ENCODE measurements at regions not wholly inside any gene's neighbourhood (a gene's known extent, or its start where the extent isn't known, plus 50 kb on each side); places are given as distances from the start of the nearest gene placed in this dataset.

DNA sequence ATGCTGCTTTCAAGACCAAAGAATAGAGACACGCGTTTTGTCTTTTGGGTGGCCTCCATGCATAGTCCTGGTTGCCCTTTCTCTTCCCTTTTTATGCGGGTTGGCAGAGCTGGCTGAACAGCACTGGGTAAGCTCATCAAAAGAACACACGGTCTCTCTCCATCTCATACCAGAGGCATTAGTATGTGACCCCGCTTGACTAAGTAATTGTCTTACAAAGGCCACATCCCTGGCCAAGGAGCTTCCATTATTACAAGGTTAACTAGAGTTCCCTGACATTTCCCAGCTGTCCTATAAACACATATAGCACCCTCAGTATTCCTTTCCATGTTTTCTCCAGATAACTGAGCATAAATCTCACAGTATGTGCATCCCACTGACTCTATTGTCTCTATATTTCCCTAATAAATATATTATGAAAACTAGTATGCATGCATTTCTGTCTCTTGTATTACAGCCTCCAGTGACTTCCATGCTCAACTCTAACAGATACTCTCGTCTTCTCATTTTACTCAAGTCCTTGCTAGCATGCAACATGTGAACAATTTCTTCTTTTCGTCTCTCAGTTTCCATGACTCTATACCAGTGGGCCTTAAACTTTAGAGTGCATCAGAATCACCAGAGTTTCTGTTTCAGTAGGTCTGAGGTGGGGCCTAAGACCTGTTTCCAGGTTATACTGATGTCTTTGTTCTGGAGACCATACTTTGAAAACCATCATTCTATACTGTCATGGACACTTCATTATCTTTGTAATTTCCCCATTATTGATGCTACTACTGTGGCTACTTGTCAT lies 247.7 kb upstream of the ARSJ start:
- no peak overlapping the region for H3K4me3 ChIP-seq (ENCODE audit: low read depth, low read length)
- TF ChIP-seq, protein P1, sequence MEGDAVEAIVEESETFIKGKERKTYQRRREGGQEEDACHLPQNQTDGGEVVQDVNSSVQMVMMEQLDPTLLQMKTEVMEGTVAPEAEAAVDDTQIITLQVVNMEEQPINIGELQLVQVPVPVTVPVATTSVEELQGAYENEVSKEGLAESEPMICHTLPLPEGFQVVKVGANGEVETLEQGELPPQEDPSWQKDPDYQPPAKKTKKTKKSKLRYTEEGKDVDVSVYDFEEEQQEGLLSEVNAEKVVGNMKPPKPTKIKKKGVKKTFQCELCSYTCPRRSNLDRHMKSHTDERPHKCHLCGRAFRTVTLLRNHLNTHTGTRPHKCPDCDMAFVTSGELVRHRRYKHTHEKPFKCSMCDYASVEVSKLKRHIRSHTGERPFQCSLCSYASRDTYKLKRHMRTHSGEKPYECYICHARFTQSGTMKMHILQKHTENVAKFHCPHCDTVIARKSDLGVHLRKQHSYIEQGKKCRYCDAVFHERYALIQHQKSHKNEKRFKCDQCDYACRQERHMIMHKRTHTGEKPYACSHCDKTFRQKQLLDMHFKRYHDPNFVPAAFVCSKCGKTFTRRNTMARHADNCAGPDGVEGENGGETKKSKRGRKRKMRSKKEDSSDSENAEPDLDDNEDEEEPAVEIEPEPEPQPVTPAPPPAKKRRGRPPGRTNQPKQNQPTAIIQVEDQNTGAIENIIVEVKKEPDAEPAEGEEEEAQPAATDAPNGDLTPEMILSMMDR (IDR thresholded peaks at IDR 0.05; ENCODE audit: insufficient read depth, low read depth, low read length, missing control alignments): no peak
- DNase-seq (ENCODE audit: low read depth): peak; percentile 27

- no peak overlapping the region for H3K4me3 ChIP-seq (ENCODE audit: low read depth, low read length)
- no peak for DNase-seq (ENCODE audit: low read depth)
- TF ChIP-seq, protein P1 (IDR thresholded peaks at IDR 0.05; ENCODE audit: insufficient read depth, low read depth, low read length, missing control alignments): no peak
Measured at GRCh38 chr4:114229706-114230105, 250.3 kb upstream of the ARSJ start.

DNA sequence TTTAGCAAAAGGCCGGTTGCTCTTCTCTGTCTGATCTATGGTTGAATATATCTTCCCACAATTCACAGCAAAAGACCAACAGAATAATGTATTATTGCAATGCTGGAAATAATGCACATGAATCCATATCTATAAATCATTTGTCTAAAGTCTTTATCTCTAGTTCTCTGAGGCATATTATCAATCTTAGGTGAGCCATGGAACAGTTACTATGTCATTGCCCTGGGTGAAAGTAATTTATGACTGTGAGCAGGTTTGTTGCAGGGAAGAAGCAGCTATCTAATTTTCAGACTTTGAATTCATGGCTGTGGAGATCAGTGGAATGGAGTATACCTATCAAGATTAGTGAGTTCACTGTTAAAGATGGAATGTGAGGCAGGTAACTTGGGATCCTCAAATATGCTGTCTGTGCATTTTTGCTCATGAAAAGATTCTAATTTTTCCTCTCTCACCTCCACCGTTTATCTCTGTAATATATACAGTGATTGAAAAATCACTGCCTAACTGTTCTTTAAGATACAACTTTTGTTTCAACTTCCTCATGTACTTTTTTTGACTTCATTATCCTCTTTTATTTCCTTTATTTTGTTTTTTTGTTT lies 256.8 kb upstream of the ARSJ start:
- TF ChIP-seq, protein P1 (IDR thresholded peaks at IDR 0.05; ENCODE audit: insufficient read depth, low read depth, low read length, missing control alignments): no peak
- no peak overlapping the region for H3K4me3 ChIP-seq (ENCODE audit: low read depth, low read length)
- no peak for DNase-seq (ENCODE audit: low read depth)

DNA sequence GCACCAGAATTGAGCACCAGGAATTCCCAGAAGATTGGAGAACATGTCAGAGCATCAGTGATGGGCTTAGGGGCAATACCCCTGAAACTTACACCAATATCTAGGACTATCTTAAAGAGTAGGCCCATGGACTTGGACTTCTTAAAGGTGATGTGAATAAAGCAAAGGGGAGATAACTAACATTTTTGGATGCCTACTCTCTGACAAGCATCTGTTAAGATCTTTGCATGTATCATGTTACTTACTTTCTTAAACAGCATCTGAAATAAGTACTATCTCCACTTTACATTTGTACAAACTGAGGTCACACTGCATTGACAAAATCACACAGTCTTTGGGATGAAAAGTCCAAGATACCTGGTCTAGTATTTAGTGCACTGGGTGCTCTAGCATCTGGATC lies 258.6 kb upstream of the ARSJ start:
- H3K4me3 ChIP-seq (ENCODE audit: low read depth, low read length): no peak overlapping the region
- TF ChIP-seq, protein P1 (IDR thresholded peaks at IDR 0.05; ENCODE audit: insufficient read depth, low read depth, low read length, missing control alignments): no peak
- DNase-seq (ENCODE audit: low read depth): no peak

DNA sequence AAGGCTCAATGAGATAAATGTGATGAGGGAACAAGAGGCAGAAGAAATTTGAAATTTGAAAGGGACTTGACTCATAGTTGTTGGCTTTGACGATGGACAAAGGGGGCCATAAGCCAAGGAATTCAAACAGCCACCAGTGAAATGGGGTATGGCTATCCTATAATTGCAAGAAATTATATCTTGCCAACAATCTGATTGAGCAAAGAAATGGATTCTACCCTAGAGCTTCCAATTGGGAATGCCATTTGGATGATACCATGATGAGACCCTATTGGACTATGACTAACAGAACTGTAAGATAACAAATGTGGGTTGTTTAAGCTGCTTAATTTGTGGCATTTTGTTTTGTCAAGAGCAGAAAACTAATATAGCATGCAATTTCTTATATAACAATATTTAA lies 270.1 kb upstream of the ARSJ start:
- TF ChIP-seq, protein P1 (IDR thresholded peaks at IDR 0.05; ENCODE audit: insufficient read depth, low read depth, low read length, missing control alignments): no peak
- H3K4me3 ChIP-seq (ENCODE audit: low read depth, low read length): no peak overlapping the region
- no peak for DNase-seq (ENCODE audit: low read depth)

GRCh38 chr4:114249976-114250375 lies 270.5 kb upstream of the ARSJ start:
- no peak for DNase-seq (ENCODE audit: low read depth)
- TF ChIP-seq, protein P1 (IDR thresholded peaks at IDR 0.05; ENCODE audit: insufficient read depth, low read depth, low read length, missing control alignments): no peak
- no peak overlapping the region for H3K4me3 ChIP-seq (ENCODE audit: low read depth, low read length)

Data from GM12865 (cell line).